ENCODE measurements at regions not wholly inside any gene's neighbourhood (a gene's known extent, or its start where the extent isn't known, plus 50 kb on each side); places are given as distances from the start of the nearest gene placed in this dataset.
A peak's percentile ranks its signal among the peaks of the same experiment; 100 is the strongest.

GRCh38 chr12:128068211-128068610, 198.8 kb upstream of the TMEM132C start:
- no peaks in the 10 kb centered on the region for H3K79me2 ChIP-seq (ENCODE audit: low read length)
- no peaks in the 10 kb centered on the region for H3F3A ChIP-seq (ENCODE audit: low read length, unreplicated experiment)
- H3K27me3 ChIP-seq (ENCODE audit: low read length), result peaks cover 57% of the 10 kb centered on the region
- no peaks in the 10 kb centered on the region for H3K9me2 ChIP-seq (replicated peaks; ENCODE audit: low read length)
- ATAC-seq (no peak), DNase-seq (no peak)
- ChIA-PET CTCF (no interaction called here), POLR2A (ENCODE audit: unreplicated experiment) (no interaction called here)
- no peak overlapping the region for H3K27ac ChIP-seq (ENCODE audit: low read length)
- no peak overlapping the region for H3K9ac ChIP-seq (ENCODE audit: low read length)
- intact Hi-C loops (cut with micrococcal nuclease), result loop anchor here (5.0 to 10.0 kb wide), 3 partner anchors 391 to 1043 kb away; no protein-coding TSS in a partner anchor
- no peaks in the 10 kb centered on the region for H4K20me1 ChIP-seq (ENCODE audit: low read length)
- H2AFZ ChIP-seq (ENCODE audit: low read length), result no peak overlapping the region
- no peaks in the 10 kb centered on the region for H3K9me3 ChIP-seq (ENCODE audit: low read length)
- TF ChIP-seq CTCF (conservative IDR thresholded peaks at IDR 0.05; ENCODE audit: low read depth, low read length) (no peak), EZH2phosphoT487 (IDR thresholded peaks at IDR 0.05; ENCODE audit: borderline replicate concordance, low read length) (no peak), EZH2 (IDR thresholded peaks at IDR 0.05; ENCODE audit: low read length, unreplicated experiment) (no peak)
- no peak overlapping the region for H3K4me3 ChIP-seq (ENCODE audit: low read length)
- no peaks in the 10 kb centered on the region for H3K4me1 ChIP-seq (ENCODE audit: insufficient read depth, low read length)
- no TSS peak for BruUV-seq (replicated peaks)
- no peak overlapping the region for H3K4me2 ChIP-seq (ENCODE audit: low read length)
- H3K36me3 ChIP-seq (ENCODE audit: low read depth, low read length), result no peaks in the 10 kb centered on the region

- no peak overlapping the region for H3K9ac ChIP-seq (ENCODE audit: low read length)
- no peaks in the 10 kb centered on the region for H3K4me1 ChIP-seq (ENCODE audit: insufficient read depth, low read length)
- H3K36me3 ChIP-seq (ENCODE audit: low read depth, low read length), result no peaks in the 10 kb centered on the region
- no peak overlapping the region for H2AFZ ChIP-seq (ENCODE audit: low read length)
- H3K9me3 ChIP-seq (ENCODE audit: low read length), result no peaks in the 10 kb centered on the region
- ChIA-PET POLR2A (ENCODE audit: unreplicated experiment) (no interaction called here), CTCF (interaction anchor here (0.6 kb wide), 1 partner anchor 420 kb away, joined by 4 read pairs; no protein-coding TSS in a partner anchor)
- H3K4me2 ChIP-seq (ENCODE audit: low read length), result peak overlapping the region; percentile 21; the same call in 1 of the 2 replicates
- H3K79me2 ChIP-seq (ENCODE audit: low read length), result no peaks in the 10 kb centered on the region
- intact Hi-C loops (cut with micrococcal nuclease), result loop anchor here (1.0 to 10.0 kb wide), 4 partner anchors 392 to 1045 kb away; no protein-coding TSS in a partner anchor
- H3K27ac ChIP-seq (ENCODE audit: low read length), result no peak overlapping the region
- no peaks in the 10 kb centered on the region for H4K20me1 ChIP-seq (ENCODE audit: low read length)
- no peaks in the 10 kb centered on the region for H3F3A ChIP-seq (ENCODE audit: low read length, unreplicated experiment)
- ATAC-seq, result peak; percentile 75
- H3K9me2 ChIP-seq (replicated peaks; ENCODE audit: low read length), result no peaks in the 10 kb centered on the region
- DNase-seq, result peak; percentile 92
- TF ChIP-seq EZH2phosphoT487 (IDR thresholded peaks at IDR 0.05; ENCODE audit: borderline replicate concordance, low read length), result no peak
- peak; percentile 95 for TF ChIP-seq CTCF (conservative IDR thresholded peaks at IDR 0.05; ENCODE audit: low read depth, low read length)
- H3K27me3 ChIP-seq (ENCODE audit: low read length), result peaks cover 57% of the 10 kb centered on the region
- no TSS peak for BruUV-seq (replicated peaks)
- H3K4me3 ChIP-seq (ENCODE audit: low read length), result no peak overlapping the region
Measured at GRCh38 chr12:128069359-128069997, 197.5 kb upstream of the TMEM132C start.

GRCh38 chr12:128073937-128074336, 193.0 kb upstream of the TMEM132C start:
- Histone ChIP-seq H3K4me2 (ENCODE audit: low read length) (no peak overlapping the region), H3K79me2 (ENCODE audit: low read length) (no peaks in the 10 kb centered on the region), H2AFZ (ENCODE audit: low read length) (no peak overlapping the region), H3K9me2 (replicated peaks; ENCODE audit: low read length) (no peaks in the 10 kb centered on the region), H3K4me1 (ENCODE audit: insufficient read depth, low read length) (no peaks in the 10 kb centered on the region), H3K9me3 (ENCODE audit: low read length) (no peaks in the 10 kb centered on the region), H3F3A (ENCODE audit: low read length, unreplicated experiment) (no peaks in the 10 kb centered on the region), H3K4me3 (ENCODE audit: low read length) (no peak overlapping the region), H3K9ac (ENCODE audit: low read length) (no peak overlapping the region), H3K36me3 (ENCODE audit: low read depth, low read length) (no peaks in the 10 kb centered on the region), H3K27ac (ENCODE audit: low read length) (no peak overlapping the region), H4K20me1 (ENCODE audit: low read length) (no peaks in the 10 kb centered on the region), H3K27me3 (ENCODE audit: low read length) (peaks cover 79% of the 10 kb centered on the region)
- intact Hi-C loops (cut with micrococcal nuclease), result no loop called here
- CTCF ChIA-PET, result no interaction called here
- POLR2A ChIA-PET (ENCODE audit: unreplicated experiment), result no interaction called here
- no peak for DNase-seq
- no peak for ATAC-seq
- no peak for TF ChIP-seq CTCF (conservative IDR thresholded peaks at IDR 0.05; ENCODE audit: low read depth, low read length)
- TF ChIP-seq EZH2 (IDR thresholded peaks at IDR 0.05; ENCODE audit: low read length, unreplicated experiment), result no peak
- no peak for TF ChIP-seq EZH2phosphoT487 (IDR thresholded peaks at IDR 0.05; ENCODE audit: borderline replicate concordance, low read length)
- BruUV-seq (replicated peaks), result no TSS peak

Data from PC-3 (cell line).